ENCODE measurements at regions not wholly inside any gene's neighbourhood (a gene's known extent, or its start where the extent isn't known, plus 50 kb on each side); places are given as distances from the start of the nearest gene placed in this dataset.
"Not testable (repeated sequence)": the region's sequence is repeated elsewhere in the genome, so short reads cannot be mapped to it uniquely, and the experiment has no call there.

GRCh38 chr17:14621826-14622614, 321.1 kb downstream of the HS3ST3B1 start:
- DNase-seq (ENCODE audit: low spot score): no peak

GRCh38 chr17:14619821-14620220, 318.9 kb downstream of the HS3ST3B1 start:
- no peak for DNase-seq (ENCODE audit: low spot score)

- peak; percentile 60 for DNase-seq (ENCODE audit: low spot score)
These were observed 315.6 kb downstream of the HS3ST3B1 start for GRCh38 chr17:14616528-14616927.

GRCh38 chr17:14605267-14605599, 304.4 kb downstream of the HS3ST3B1 start:
- DNase-seq (ENCODE audit: low spot score): no peak

GRCh38 chr17:14604591-14605266, 303.8 kb downstream of the HS3ST3B1 start:
- no peak for DNase-seq (ENCODE audit: low spot score)

GRCh38 chr17:14596224-14596623, 295.3 kb downstream of the HS3ST3B1 start:
- no peak for DNase-seq (ENCODE audit: low spot score)

GRCh38 chr17:14595656-14596055, 294.8 kb downstream of the HS3ST3B1 start:
- no peak for DNase-seq (ENCODE audit: low spot score)

GRCh38 chr17:14594690-14595089, 293.8 kb downstream of the HS3ST3B1 start:
- DNase-seq (ENCODE audit: low spot score): no peak

- DNase-seq (ENCODE audit: low spot score): no peak
These were observed 293.1 kb downstream of the HS3ST3B1 start for GRCh38 chr17:14593956-14594355.

GRCh38 chr17:14590459-14591250, 289.8 kb downstream of the HS3ST3B1 start:
- no peak for DNase-seq (ENCODE audit: low spot score)

- DNase-seq (ENCODE audit: low spot score): no peak
These were observed 284.2 kb downstream of the HS3ST3B1 start for GRCh38 chr17:14585099-14585498.

GRCh38 chr17:14582996-14583395, 282.1 kb downstream of the HS3ST3B1 start:
- no peak for DNase-seq (ENCODE audit: low spot score)

- DNase-seq (ENCODE audit: low spot score): no peak
These were observed 280.4 kb downstream of the HS3ST3B1 start for GRCh38 chr17:14581186-14581830.

GRCh38 chr17:14580499-14580898, 279.6 kb downstream of the HS3ST3B1 start:
- peak; percentile 12 for DNase-seq (ENCODE audit: low spot score)

GRCh38 chr17:14579716-14580115, 278.8 kb downstream of the HS3ST3B1 start:
- no peak for DNase-seq (ENCODE audit: low spot score)

GRCh38 chr17:14575471-14575953, 274.6 kb downstream of the HS3ST3B1 start:
- peak; percentile 48 for DNase-seq (ENCODE audit: low spot score)

- not testable (repeated sequence) for DNase-seq (ENCODE audit: low spot score)
These were observed 259.4 kb downstream of the HS3ST3B1 start for GRCh38 chr17:14560325-14560724.

GRCh38 chr17:14559264-14560119, 258.6 kb downstream of the HS3ST3B1 start:
- no peak for DNase-seq (ENCODE audit: low spot score)

- no peak for DNase-seq (ENCODE audit: low spot score)
These were observed 256.6 kb downstream of the HS3ST3B1 start for GRCh38 chr17:14557480-14557879.

GRCh38 chr17:14553847-14554246, 253.0 kb downstream of the HS3ST3B1 start:
- no peak for DNase-seq (ENCODE audit: low spot score)

- DNase-seq (ENCODE audit: low spot score): no peak
These were observed 251.4 kb downstream of the HS3ST3B1 start for GRCh38 chr17:14552306-14552705.

Measured in GM03348 (cell line).